GM12878 (cell line): ENCODE measurements at regions not wholly inside any gene's neighbourhood (a gene's known extent, or its start where the extent isn't known, plus 50 kb on each side); places are given as distances from the start of the nearest gene placed in this dataset.

Experiments used
- ATF7 ChIP-seq: fragments of 450-650 bp; IDR thresholded peaks from 2 replicates; pipeline ENCODE4 v1.6.1; 2016; ENCODE audit warnings: low read depth, mild to moderate bottlenecking
- ELK1 ChIP-seq: IDR thresholded peaks from 2 replicates; pipeline ENCODE4 v1.6.1; 2012; ENCODE audit warnings: low read depth, low read length, improper control_type of control experiment
- EZH2 ChIP-seq: IDR thresholded peaks from 2 replicates; pipeline ENCODE4 v1.6.1; 2012; ENCODE audit warnings: low read depth, mild to moderate bottlenecking, control low read depth, inconsistent platforms, low read length, borderline replicate concordance; ENCODE audit not compliant: control insufficient read depth
- MYC ChIP-seq: IDR thresholded peaks from 2 replicates; pipeline ENCODE4 v1.6.1; 2011; ENCODE audit warnings: mild to moderate bottlenecking, low read length, moderate library complexity, inconsistent platforms; ENCODE audit not compliant: insufficient read depth, insufficient replicate concordance, insufficient read length, severe bottlenecking
- PRDM15 ChIP-seq: fragments of 450-650 bp; formaldehyde crosslinking; IDR thresholded peaks from 2 replicates; pipeline ENCODE4 v1.4.0; 2020; ENCODE audit warnings: mild to moderate bottlenecking, moderate library complexity
- RBBP5 ChIP-seq: fragments of 200-600 bp; sonication (generic); conservative IDR thresholded peaks from 2 replicates; pipeline ENCODE4 v1.6.1; 2016
- SP1 ChIP-seq: IDR thresholded peaks from one replicate; pipeline ENCODE4 v1.6.1; 2011; ENCODE audit warnings: low read depth, low read length
- ZBTB11 ChIP-seq: fragments of 450-650 bp; formaldehyde crosslinking; IDR thresholded peaks from 2 replicates; pipeline ENCODE4 v1.5.0; 2022; ENCODE audit warnings: mild to moderate bottlenecking, missing genetic modification characterization

- TF ChIP-seq ZBTB11: no peak
- no peak for TF ChIP-seq PRDM15 (CRISPR knock-in tag)
- TF ChIP-seq ATF7: no peak
- no peak for TF ChIP-seq ELK1
- no peak for TF ChIP-seq MYC
- TF ChIP-seq RBBP5: no peak
- no peak for TF ChIP-seq SP1
- no peak for TF ChIP-seq EZH2
- TF ChIP-seq, all 136 proteins: peak for 0
These were observed 75.1 kb downstream of the CARTPT start (continued) for GRCh38 chr5:71794061-71794695.
